DND-41 (cell line): ENCODE measurements at regions not wholly inside any gene's neighbourhood (a gene's known extent, or its start where the extent isn't known, plus 50 kb on each side); places are given as distances from the start of the nearest gene placed in this dataset.
A peak's percentile ranks its signal among the peaks of the same experiment; 100 is the strongest.

ENCODE experiments used
- ATAC-seq: fragments of 200-7000 bp; cut with Tn5 transposase; 3 replicates; pipeline ENCODE4 v1.9.1; 2021; ENCODE audit warnings: low read depth; ENCODE audit not compliant: insufficient read depth
- DNase-seq: peaks from one replicate; pipeline ENCODE4 v3.0.0-alpha.2; 2020
- H2AFZ ChIP-seq: 2 replicates; pipeline ENCODE4 v1.6.0; 2012; ENCODE audit warnings: low read depth, low read length
- H3K27ac ChIP-seq: 2 replicates; pipeline ENCODE4 v1.5.1; 2012; ENCODE audit warnings: low read length, inconsistent platforms
- H3K27me3 ChIP-seq: fragments of 200-600 bp; sonication (generic); 2 replicates; pipeline ENCODE4 v1.6.0; 2012; ENCODE audit warnings: low read length, mild to moderate bottlenecking, inconsistent platforms; ENCODE audit not compliant: insufficient read depth, poor library complexity
- H3K36me3 ChIP-seq: 2 replicates; pipeline ENCODE4 v1.5.1; 2012; ENCODE audit warnings: low read length, inconsistent platforms; ENCODE audit not compliant: insufficient read depth
- H3K4me1 ChIP-seq: 2 replicates; pipeline ENCODE4 v1.5.1; 2012; ENCODE audit warnings: mild to moderate bottlenecking, low read length; ENCODE audit not compliant: insufficient read depth
- H3K4me2 ChIP-seq: 2 replicates; pipeline ENCODE4 v1.6.0; 2012; ENCODE audit warnings: mild to moderate bottlenecking, moderate library complexity, low read length, inconsistent platforms; ENCODE audit not compliant: insufficient read depth
- H3K4me3 ChIP-seq, 2 experiments: fragments of 200-600 bp in 1 of 2; shearing (Covaris generic) in 1 of 2; 2 replicates each; pipeline ENCODE4 v1.5.1; 2012 to 2016; ENCODE audit warnings: inconsistent platforms in 2 of 2, low read length in 2 of 2, mild to moderate bottlenecking in 2 of 2, low read depth in 1 of 2, moderate library complexity in 1 of 2
- H3K79me2 ChIP-seq: 2 replicates; pipeline ENCODE4 v1.6.0; 2012; ENCODE audit warnings: low read length, inconsistent platforms; ENCODE audit not compliant: insufficient read depth
- H3K9ac ChIP-seq: 2 replicates; pipeline ENCODE4 v1.6.0; 2012; ENCODE audit warnings: low read depth, mild to moderate bottlenecking, inconsistent platforms, low read length, moderate library complexity
- H3K9me3 ChIP-seq: 2 replicates; pipeline ENCODE4 v1.5.1; 2012; ENCODE audit warnings: low read length, moderate library complexity, mild to moderate bottlenecking, inconsistent platforms; ENCODE audit not compliant: insufficient read depth, severe bottlenecking
- H4K20me1 ChIP-seq: 2 replicates; pipeline ENCODE4 v1.6.0; 2012; ENCODE audit warnings: low read length; ENCODE audit not compliant: insufficient read depth
- EZH2 ChIP-seq: IDR thresholded peaks from 3 replicates; pipeline ENCODE4 v1.6.1; 2012; ENCODE audit warnings: borderline replicate concordance, low read depth, mild to moderate bottlenecking, moderate library complexity, low read length, inconsistent platforms; ENCODE audit not compliant: severe bottlenecking
- TF ChIP-seq, protein P1 (sequence below): IDR thresholded peaks from 2 replicates; pipeline ENCODE4 v1.5.1; 2012; ENCODE audit warnings: borderline replicate concordance, low read length, moderate library complexity, mild to moderate bottlenecking; ENCODE audit not compliant: poor library complexity, severe bottlenecking; ENCODE audit errors: extremely low read depth

- Histone ChIP-seq H3K9ac (no peak overlapping the region), H3K27ac (no peak overlapping the region), H3K27me3 (no peaks in the 10 kb centered on the region), H3K79me2 (no peaks in the 10 kb centered on the region), H3K9me3 (no peaks in the 10 kb centered on the region), H3K4me2 (no peak overlapping the region), H3K4me3 (no peak overlapping the region), H2AFZ (no peak overlapping the region), H3K36me3 (no peaks in the 10 kb centered on the region), H4K20me1 (no peaks in the 10 kb centered on the region), H3K4me1 (no peaks in the 10 kb centered on the region)
- ATAC-seq = no peak
- DNase-seq = no peak
- TF ChIP-seq, protein P1, sequence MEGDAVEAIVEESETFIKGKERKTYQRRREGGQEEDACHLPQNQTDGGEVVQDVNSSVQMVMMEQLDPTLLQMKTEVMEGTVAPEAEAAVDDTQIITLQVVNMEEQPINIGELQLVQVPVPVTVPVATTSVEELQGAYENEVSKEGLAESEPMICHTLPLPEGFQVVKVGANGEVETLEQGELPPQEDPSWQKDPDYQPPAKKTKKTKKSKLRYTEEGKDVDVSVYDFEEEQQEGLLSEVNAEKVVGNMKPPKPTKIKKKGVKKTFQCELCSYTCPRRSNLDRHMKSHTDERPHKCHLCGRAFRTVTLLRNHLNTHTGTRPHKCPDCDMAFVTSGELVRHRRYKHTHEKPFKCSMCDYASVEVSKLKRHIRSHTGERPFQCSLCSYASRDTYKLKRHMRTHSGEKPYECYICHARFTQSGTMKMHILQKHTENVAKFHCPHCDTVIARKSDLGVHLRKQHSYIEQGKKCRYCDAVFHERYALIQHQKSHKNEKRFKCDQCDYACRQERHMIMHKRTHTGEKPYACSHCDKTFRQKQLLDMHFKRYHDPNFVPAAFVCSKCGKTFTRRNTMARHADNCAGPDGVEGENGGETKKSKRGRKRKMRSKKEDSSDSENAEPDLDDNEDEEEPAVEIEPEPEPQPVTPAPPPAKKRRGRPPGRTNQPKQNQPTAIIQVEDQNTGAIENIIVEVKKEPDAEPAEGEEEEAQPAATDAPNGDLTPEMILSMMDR = no peak
These were observed 670.5 kb upstream of the SALL1 start for GRCh38 chr16:51821527-51821926.

DNA sequence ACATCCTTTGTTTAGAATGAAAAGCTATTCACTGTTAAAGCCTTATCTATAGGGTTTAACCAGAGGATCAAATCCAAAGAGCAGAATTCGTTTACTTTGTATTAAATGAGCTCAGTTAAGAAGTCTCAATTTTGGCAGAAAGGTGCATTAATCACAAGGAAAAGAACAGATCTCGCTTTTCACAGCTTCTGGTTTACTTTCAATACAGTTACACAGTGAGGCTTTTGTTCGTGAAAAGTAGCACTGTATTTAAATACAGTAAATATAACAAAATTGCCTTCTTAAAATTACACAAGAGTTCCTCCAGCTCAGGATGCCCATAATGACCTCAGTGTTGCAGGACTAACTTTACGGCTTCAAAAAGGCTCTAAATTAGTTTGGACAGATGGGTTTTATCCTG, 669.1 kb upstream of the SALL1 start:
- Histone ChIP-seq H2AFZ (no peak overlapping the region), H3K27ac (no peak overlapping the region), H3K36me3 (no peaks in the 10 kb centered on the region), H3K4me2 (no peak overlapping the region), H4K20me1 (no peaks in the 10 kb centered on the region), H3K4me3 (no peak overlapping the region), H3K9me3 (no peaks in the 10 kb centered on the region), H3K79me2 (no peaks in the 10 kb centered on the region), H3K4me1 (no peaks in the 10 kb centered on the region), H3K27me3 (no peaks in the 10 kb centered on the region), H3K9ac (no peak overlapping the region)
- ATAC-seq (no peak), DNase-seq (no peak)
- TF ChIP-seq EZH2 = no peak
- TF ChIP-seq, protein P1 = no peak

DNA sequence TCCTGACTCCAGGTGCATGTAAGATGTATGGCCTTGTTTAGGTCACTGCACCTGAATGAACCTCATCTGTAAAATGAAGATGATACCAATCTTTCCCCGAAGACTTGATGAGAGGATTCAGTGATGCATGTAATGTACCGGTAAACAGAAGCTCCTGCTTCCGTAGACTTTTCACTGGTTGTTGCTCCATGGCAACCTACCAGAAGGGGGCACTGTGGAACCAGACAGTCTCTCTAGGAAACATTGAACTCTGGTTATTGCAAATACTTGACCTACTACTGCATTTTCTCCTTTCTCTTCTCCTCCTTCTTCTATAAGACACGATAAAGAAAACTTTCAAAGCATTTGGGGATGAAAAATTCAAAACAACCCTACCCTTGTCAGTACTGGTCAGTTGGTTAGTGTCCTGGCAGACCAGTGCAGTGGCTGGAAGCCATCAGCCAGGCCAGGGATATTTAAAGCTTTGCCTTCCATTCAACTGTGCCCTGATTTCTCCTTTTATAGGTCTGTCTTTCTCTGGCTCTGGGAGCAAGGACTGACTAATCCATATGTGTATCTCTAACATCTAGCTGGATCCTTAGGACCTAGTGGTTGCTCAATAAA, 667.4 kb upstream of the SALL1 start:
- no peaks in the 10 kb centered on the region for H3K4me1 ChIP-seq
- TF ChIP-seq, protein P1 = peak; percentile 71
- TF ChIP-seq EZH2 = no peak
- H4K20me1 ChIP-seq = no peaks in the 10 kb centered on the region
- no peak overlapping the region for H2AFZ ChIP-seq
- H3K27ac ChIP-seq = no peak overlapping the region
- DNase-seq = peak; percentile 35
- H3K79me2 ChIP-seq = no peaks in the 10 kb centered on the region
- H3K36me3 ChIP-seq = no peaks in the 10 kb centered on the region
- ATAC-seq = no peak
- H3K4me2 ChIP-seq = no peak overlapping the region
- H3K27me3 ChIP-seq = no peaks in the 10 kb centered on the region
- H3K9ac ChIP-seq = no peak overlapping the region
- no peak overlapping the region for H3K4me3 ChIP-seq
- no peaks in the 10 kb centered on the region for H3K9me3 ChIP-seq

DNA sequence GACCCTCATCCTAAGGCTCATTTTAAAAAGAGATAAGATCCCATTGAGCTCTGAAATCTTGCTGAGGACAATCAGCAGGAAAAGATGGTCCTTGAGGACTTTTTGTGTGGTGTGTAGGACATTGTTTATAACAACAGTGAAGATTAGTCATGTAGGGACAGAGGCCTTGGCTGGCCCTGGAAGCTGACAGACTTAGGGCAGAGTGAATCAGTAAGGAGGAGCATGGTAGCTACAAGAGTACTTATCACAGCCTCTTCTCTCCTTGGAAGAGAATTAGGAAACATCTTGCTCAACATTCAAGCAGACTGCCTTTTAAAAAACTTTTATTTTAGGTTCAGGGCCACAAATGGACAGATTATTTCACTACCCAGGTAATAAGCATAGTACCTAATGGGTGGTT, 665.9 kb upstream of the SALL1 start:
- no peak overlapping the region for H3K4me3 ChIP-seq
- H3K9ac ChIP-seq = no peak overlapping the region
- H3K79me2 ChIP-seq = no peaks in the 10 kb centered on the region
- no peaks in the 10 kb centered on the region for H3K27me3 ChIP-seq
- no peaks in the 10 kb centered on the region for H3K36me3 ChIP-seq
- no peaks in the 10 kb centered on the region for H4K20me1 ChIP-seq
- TF ChIP-seq, protein P1 = no peak
- no peak for TF ChIP-seq EZH2
- H2AFZ ChIP-seq = no peak overlapping the region
- no peaks in the 10 kb centered on the region for H3K9me3 ChIP-seq
- no peak for ATAC-seq
- DNase-seq = no peak
- H3K27ac ChIP-seq = no peak overlapping the region
- no peak overlapping the region for H3K4me2 ChIP-seq
- H3K4me1 ChIP-seq = no peaks in the 10 kb centered on the region
